Choroid plexus epithelial cell (primary cell): ENCODE measurements at regions not wholly inside any gene's neighbourhood (a gene's known extent, or its start where the extent isn't known, plus 50 kb on each side); places are given as distances from the start of the nearest gene placed in this dataset.

ENCODE experiments used
- DNase-seq: peaks from one replicate; pipeline ENCODE4 v3.0.0-alpha.2; 2010; ENCODE audit warnings: low read depth
- H3K4me3 ChIP-seq: 2 replicates; pipeline ENCODE4 v1.5.1; 2011; ENCODE audit warnings: low read depth, mild to moderate bottlenecking, control low read depth, low read length, moderate library complexity
- CTCF ChIP-seq: conservative IDR thresholded peaks from 2 replicates; pipeline ENCODE4 v1.5.1; 2011; ENCODE audit warnings: low read depth, mild to moderate bottlenecking, control low read depth, inconsistent platforms, low read length, moderate library complexity

DNA sequence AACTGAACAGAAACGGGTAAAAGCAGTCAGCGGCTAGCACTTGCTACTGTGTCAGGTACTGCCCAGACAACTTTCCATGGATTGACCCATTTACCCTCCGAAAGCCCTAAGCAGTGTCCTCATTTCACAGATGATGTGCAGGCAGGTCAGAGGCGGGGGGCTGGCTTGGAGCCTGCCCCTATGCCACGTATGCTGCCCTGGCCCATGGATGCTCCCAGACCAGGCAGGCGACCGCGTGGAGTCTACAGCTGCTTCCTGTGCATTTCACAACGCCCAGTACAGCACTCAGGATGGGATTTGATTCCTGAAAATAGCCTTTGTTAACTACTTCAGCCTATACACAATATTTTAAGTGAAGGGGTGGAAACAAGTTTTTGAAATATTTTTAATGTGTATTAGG lies 202.9 kb downstream of the NXNL2 start:
- H3K4me3 ChIP-seq, result no peak overlapping the region
- DNase-seq, result peak; percentile 72
- TF ChIP-seq CTCF, result no peak

DNA sequence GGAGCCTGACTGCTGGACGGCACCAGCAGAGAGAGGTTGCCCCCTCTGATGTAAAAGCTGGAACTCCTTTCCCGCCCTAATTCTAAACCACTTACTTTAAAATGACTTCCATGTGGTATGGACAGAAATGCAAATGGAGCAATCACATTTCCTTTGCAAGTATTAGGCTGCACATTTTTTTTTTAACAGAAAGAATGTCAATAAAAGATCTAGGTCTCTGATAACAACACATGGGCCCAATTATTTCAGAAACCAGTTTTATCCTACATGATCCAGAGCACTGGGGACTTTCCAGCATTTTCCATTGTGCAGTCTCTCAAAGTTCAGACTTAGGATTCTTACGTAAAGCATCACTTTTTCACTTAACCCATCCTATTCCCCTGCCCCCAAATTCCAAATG lies 203.7 kb downstream of the NXNL2 start:
- peak; percentile 83 for DNase-seq
- TF ChIP-seq CTCF, result no peak
- H3K4me3 ChIP-seq, result no peak overlapping the region

DNA sequence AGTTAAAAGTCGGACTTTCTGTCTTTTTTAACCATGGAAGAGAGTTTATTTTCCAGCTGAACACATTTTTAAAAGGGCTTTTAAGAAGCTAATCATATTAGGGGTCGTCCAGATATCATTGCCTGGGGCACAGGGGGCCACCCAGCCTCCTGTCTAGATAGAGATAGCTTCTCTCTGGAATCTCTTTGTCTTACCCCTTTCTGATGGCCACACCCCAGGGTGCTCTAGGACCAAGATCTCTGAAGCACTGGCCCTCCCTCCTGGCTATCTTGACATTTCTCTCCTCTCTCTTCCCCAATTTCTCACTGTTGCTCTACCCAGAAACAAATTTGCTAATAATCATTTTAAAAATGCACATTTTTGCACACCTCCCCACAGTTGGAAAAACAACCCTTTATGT lies 204.4 kb downstream of the NXNL2 start:
- no peak overlapping the region for H3K4me3 ChIP-seq
- DNase-seq, result no peak
- TF ChIP-seq CTCF, result no peak

GRCh38 chr9:88740844-88741243 lies 205.9 kb downstream of the NXNL2 start:
- no peak for DNase-seq
- H3K4me3 ChIP-seq, result no peak overlapping the region
- TF ChIP-seq CTCF, result no peak

- TF ChIP-seq CTCF, result peak; percentile 65
- no peak overlapping the region for H3K4me3 ChIP-seq
- peak; percentile 47 for DNase-seq
Observed at GRCh38 chr9:88741335-88741734, 206.4 kb downstream of the NXNL2 start.

DNA sequence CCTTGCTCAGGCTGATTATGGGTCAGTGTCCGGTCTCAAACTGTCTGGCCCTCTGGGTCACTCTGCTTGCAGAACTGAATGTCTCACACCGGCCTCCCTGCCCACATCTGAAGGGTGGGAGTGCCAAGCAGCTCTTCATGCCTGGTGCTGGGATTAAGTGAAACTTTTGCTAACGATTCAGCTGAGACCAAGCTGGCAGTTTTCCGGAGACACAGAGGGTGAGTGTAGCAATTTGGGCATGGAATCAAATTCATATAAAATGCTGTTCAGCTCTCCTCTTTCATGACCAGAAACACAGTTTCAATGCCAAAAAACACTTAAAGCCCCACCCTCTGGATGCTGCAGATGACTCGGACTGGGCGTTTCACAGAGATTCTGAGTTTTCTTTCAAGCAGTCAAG lies 207.5 kb downstream of the NXNL2 start:
- DNase-seq, result peak; percentile 65
- no peak overlapping the region for H3K4me3 ChIP-seq
- peak; percentile 1 for TF ChIP-seq CTCF

DNA sequence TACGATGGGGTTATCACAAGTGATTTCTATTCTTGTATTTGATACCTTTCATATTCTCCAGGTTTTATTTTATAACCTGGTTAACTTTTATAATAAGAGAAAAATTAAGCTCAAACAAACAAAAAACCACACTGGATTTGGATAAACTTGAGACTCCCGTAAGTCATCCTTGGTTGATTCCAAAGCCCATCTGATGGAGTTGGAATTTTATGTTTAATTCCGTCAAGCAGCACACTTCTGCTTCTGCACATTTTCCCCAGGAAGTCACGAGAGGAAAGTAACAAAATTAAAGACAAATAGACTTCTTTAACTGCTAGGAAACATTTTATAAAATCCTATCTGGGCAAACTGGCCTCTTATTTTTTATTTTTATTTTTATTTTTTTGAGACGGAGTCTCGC lies 207.9 kb downstream of the NXNL2 start:
- no peak overlapping the region for H3K4me3 ChIP-seq
- DNase-seq, result no peak
- no peak for TF ChIP-seq CTCF
